HepG2 (cell line): ENCODE measurements at regions not wholly inside any gene's neighbourhood (a gene's known extent, or its start where the extent isn't known, plus 50 kb on each side); places are given as distances from the start of the nearest gene placed in this dataset.

ENCODE experiments used
- CHD2 ChIP-seq: IDR thresholded peaks from 2 replicates; pipeline ENCODE4 v1.6.1; 2011; ENCODE audit warnings: low read depth, low read length, improper control_type of control experiment
- ETV6 ChIP-seq: sonication (generic); formaldehyde crosslinking; conservative IDR thresholded peaks from 2 replicates; pipeline ENCODE4 v1.4.0; 2020; ENCODE audit warnings: missing genetic modification reagents
- PCBP1 ChIP-seq: fragments of 200-400 bp; formaldehyde crosslinking; IDR thresholded peaks from 2 replicates; pipeline ENCODE4 v1.6.1; 2017; ENCODE audit warnings: mild to moderate bottlenecking, low read depth, low read length, borderline replicate concordance
- REST ChIP-seq, 2 experiments: IDR thresholded peaks; 2 replicates each; pipeline ENCODE4 v1.6.1; 2011 to 2012; ENCODE audit warnings: low read length in 2 of 2, borderline replicate concordance in 1 of 2, low read depth in 1 of 2, mild to moderate bottlenecking in 1 of 2, moderate library complexity in 1 of 2
- SNAPC5 ChIP-seq: sonication (generic); formaldehyde crosslinking; IDR thresholded peaks from 2 replicates; pipeline ENCODE4 v1.8.1; 2023; ENCODE audit warnings: mild to moderate bottlenecking, missing genetic modification reagents, borderline replicate concordance
- TF ChIP-seq, protein P1 (sequence below): sonication (generic); formaldehyde crosslinking; IDR thresholded peaks from 2 replicates; pipeline ENCODE4 v1.5.0; 2020; ENCODE audit warnings: mild to moderate bottlenecking, missing genetic modification reagents, moderate library complexity

GRCh38 chr12:28857369-28857768, 291.7 kb upstream of the FAR2 start:
- TF ChIP-seq, protein P1, sequence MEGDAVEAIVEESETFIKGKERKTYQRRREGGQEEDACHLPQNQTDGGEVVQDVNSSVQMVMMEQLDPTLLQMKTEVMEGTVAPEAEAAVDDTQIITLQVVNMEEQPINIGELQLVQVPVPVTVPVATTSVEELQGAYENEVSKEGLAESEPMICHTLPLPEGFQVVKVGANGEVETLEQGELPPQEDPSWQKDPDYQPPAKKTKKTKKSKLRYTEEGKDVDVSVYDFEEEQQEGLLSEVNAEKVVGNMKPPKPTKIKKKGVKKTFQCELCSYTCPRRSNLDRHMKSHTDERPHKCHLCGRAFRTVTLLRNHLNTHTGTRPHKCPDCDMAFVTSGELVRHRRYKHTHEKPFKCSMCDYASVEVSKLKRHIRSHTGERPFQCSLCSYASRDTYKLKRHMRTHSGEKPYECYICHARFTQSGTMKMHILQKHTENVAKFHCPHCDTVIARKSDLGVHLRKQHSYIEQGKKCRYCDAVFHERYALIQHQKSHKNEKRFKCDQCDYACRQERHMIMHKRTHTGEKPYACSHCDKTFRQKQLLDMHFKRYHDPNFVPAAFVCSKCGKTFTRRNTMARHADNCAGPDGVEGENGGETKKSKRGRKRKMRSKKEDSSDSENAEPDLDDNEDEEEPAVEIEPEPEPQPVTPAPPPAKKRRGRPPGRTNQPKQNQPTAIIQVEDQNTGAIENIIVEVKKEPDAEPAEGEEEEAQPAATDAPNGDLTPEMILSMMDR (CRISPR knock-in tag) = no peak
- TF ChIP-seq REST (IDR thresholded peaks at IDR 0.05; ENCODE audit: borderline replicate concordance in 1 of 2, low read depth in 1 of 2, low read length in 2 of 2) (no peak), SNAPC5 (CRISPR knock-in tag) (no peak), CHD2 (no peak), ETV6 (CRISPR knock-in tag) (no peak), PCBP1 (no peak)
